PFSK-1 (cell line): ENCODE measurements at regions not wholly inside any gene's neighbourhood (a gene's known extent, or its start where the extent isn't known, plus 50 kb on each side); places are given as distances from the start of the nearest gene placed in this dataset.

Source experiments
- FOXP2 ChIP-seq: optimal IDR thresholded peaks from 2 replicates; pipeline ENCODE3; 2011; ENCODE audit warnings: borderline replicate concordance, control low read depth, inconsistent platforms; ENCODE audit not compliant: insufficient read depth; ENCODE audit errors: extremely low read length, extremely low read depth
- POLR2AphosphoS5 ChIP-seq: IDR thresholded peaks from 2 replicates; pipeline ENCODE4 v1.6.1; 2012; ENCODE audit warnings: low read depth, mild to moderate bottlenecking, control low read depth, low read length, moderate library complexity
- REST ChIP-seq, 2 experiments: IDR thresholded peaks; 2 replicates each; pipeline versions ENCODE4 v1.6.1 to v1.8.0; 2011 to 2012; ENCODE audit warnings: low read depth in 2 of 2, low read length in 2 of 2, control low read depth in 1 of 2, inconsistent platforms in 1 of 2, mild to moderate bottlenecking in 1 of 2, moderate library complexity in 1 of 2; ENCODE audit not compliant: insufficient read depth in 1 of 2
- SIN3A ChIP-seq: IDR thresholded peaks from 2 replicates; pipeline ENCODE4 v1.6.1; 2012; ENCODE audit warnings: mild to moderate bottlenecking, low read length, moderate library complexity, borderline replicate concordance; ENCODE audit not compliant: insufficient read depth
- TAF1 ChIP-seq: IDR thresholded peaks from 2 replicates; pipeline ENCODE4 v1.6.1; 2012; ENCODE audit warnings: low read length, control low read depth, borderline replicate concordance; ENCODE audit not compliant: insufficient read depth

GRCh38 chr9:110029956-110030480 lies 177.9 kb downstream of the C9orf152 start:
- TF ChIP-seq TAF1: no peak
- no peak for TF ChIP-seq REST (IDR thresholded peaks at IDR 0.05; ENCODE audit: insufficient read depth in 1 of 2, low read depth in 2 of 2, low read length in 2 of 2)
- no peak for TF ChIP-seq FOXP2
- TF ChIP-seq SIN3A: no peak
- TF ChIP-seq POLR2AphosphoS5: no peak

- no peak for TF ChIP-seq REST (IDR thresholded peaks at IDR 0.05; ENCODE audit: insufficient read depth in 1 of 2, low read depth in 2 of 2, low read length in 2 of 2)
- TF ChIP-seq POLR2AphosphoS5: no peak
- no peak for TF ChIP-seq TAF1
- TF ChIP-seq FOXP2: no peak
- TF ChIP-seq SIN3A: no peak
Measured at GRCh38 chr9:110030632-110031031, 177.3 kb downstream of the C9orf152 start.

- no peak for TF ChIP-seq SIN3A
- no peak for TF ChIP-seq TAF1
- no peak for TF ChIP-seq REST (IDR thresholded peaks at IDR 0.05; ENCODE audit: insufficient read depth in 1 of 2, low read depth in 2 of 2, low read length in 2 of 2)
- TF ChIP-seq POLR2AphosphoS5: no peak
- no peak for TF ChIP-seq FOXP2
Measured at GRCh38 chr9:110031511-110032173, 176.3 kb downstream of the C9orf152 start.

- no peak for TF ChIP-seq FOXP2
- no peak for TF ChIP-seq POLR2AphosphoS5
- no peak for TF ChIP-seq TAF1
- TF ChIP-seq SIN3A: no peak
- no peak for TF ChIP-seq REST (IDR thresholded peaks at IDR 0.05; ENCODE audit: insufficient read depth in 1 of 2, low read depth in 2 of 2, low read length in 2 of 2)
Measured at GRCh38 chr9:110033869-110034268, 174.1 kb downstream of the C9orf152 start.
